Left lobe of liver (tissue), 2 donors: ENCODE measurements at regions not wholly inside any gene's neighbourhood (a gene's known extent, or its start where the extent isn't known, plus 50 kb on each side); places are given as distances from the start of the nearest gene placed in this dataset.

Experiments
- ATAC-seq: fragments of 200-7000 bp; cut with Tn5 transposase; one replicate; pipeline ENCODE4 v1.9.1; 2020; ENCODE audit warnings: mild to moderate bottlenecking, moderate library complexity
- DNase-seq: peaks from one replicate; pipeline ENCODE4 v3.0.0-alpha.2; 2020; ENCODE audit warnings: low spot score
- donor health status: DM: no; HTN: no; CAD: no; lungs with moderate emphysema.
- donor health status: DM: no; HTN: yes; CAD: no.

GRCh38 chr11:31865606-31866300 is 54.6 kb upstream of the PAX6 start:
- ATAC-seq: no peak
- no peak for DNase-seq

DNA sequence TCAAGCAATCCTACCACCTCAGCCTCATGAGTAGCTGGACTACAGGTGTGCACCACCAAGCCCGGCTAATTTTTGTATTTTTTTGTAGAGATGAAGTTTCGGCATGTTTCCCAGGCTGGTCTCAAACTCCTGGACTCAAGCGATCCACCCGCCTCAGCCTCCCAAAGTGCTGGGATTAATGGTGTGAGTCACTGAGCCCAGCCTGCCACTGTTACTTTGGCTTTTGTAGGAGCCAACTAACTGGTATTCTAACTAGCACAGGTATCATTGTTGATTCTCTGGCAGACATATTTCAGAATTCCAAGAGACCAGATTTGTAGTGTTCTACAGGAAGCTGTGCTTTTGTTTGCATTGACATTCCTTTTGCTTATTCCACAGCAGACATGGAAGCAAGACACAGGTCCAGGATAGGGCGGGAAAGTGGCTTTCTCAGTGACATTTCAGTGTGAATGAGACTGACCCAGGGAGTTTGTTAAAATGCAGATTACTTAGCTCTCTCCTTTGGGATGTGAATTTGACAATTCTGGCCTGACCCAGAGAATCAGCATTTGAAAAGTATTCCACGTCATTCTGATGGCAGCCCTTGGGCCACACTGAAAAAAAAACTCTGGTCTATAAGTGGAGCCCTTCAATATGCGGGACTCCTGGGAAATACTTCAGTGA is 52.2 kb upstream of the PAX6 start:
- DNase-seq: no peak
- no peak for ATAC-seq

GRCh38 chr11:31861011-31861410 is 49.9 kb upstream of the PAX6 start:
- ATAC-seq: no peak
- no peak for DNase-seq
